ENCODE measurements at regions not wholly inside any gene's neighbourhood (a gene's known extent, or its start where the extent isn't known, plus 50 kb on each side); places are given as distances from the start of the nearest gene placed in this dataset.

- no peaks in the 10 kb centered on the region for H3K79me1 ChIP-seq (ENCODE audit: insufficient read depth, low read depth, low read length, poor library complexity, severe bottlenecking)
- H3K79me2 ChIP-seq (ENCODE audit: insufficient read depth, low read length) = no peaks in the 10 kb centered on the region
- Mint-ChIP-seq H3K4me3 (no peak overlapping the region), H3K36me3 (ENCODE audit: insufficient read depth in 1 of 3, low read depth in 3 of 3) (peaks cover 12 to 34% (median 22%) of the 10 kb centered on the region in 3 experiments), H3K27me3 (ENCODE audit: low read depth) (no peaks in the 10 kb centered on the region; the same call in 1 of the 2 replicates), H3K9me3 (peaks cover 17 to 39% of the 10 kb centered on the region in 2 experiments), H3K4me1 (0 out of 4 replicates have a peak, but pooled peaks cover 2 to 3% of the 10 kb centered on the region in 2 experiments), H3K27ac (no peak overlapping the region)
- H3K9me3 ChIP-seq (ENCODE audit: control insufficient read depth, low read depth, low read length) = no peaks in the 10 kb centered on the region
- no peak overlapping the region for H2BK20ac ChIP-seq (ENCODE audit: low read depth, low read length, poor library complexity, severe bottlenecking)
- no peak overlapping the region for H2AK5ac ChIP-seq (ENCODE audit: insufficient read length, low read length)
- no peak overlapping the region for H2BK120ac ChIP-seq (ENCODE audit: low read depth, low read length, poor library complexity, severe bottlenecking)
- H3K56ac ChIP-seq (ENCODE audit: insufficient read length, low read depth, low read length) = no peak overlapping the region
- no peak overlapping the region for H2AFZ ChIP-seq (ENCODE audit: low read length)
- TF ChIP-seq CTCF (conservative IDR thresholded peaks at IDR 0.05) = no peak
- H3K4me2 ChIP-seq (ENCODE audit: insufficient read depth, insufficient read length, low read length) = no peak overlapping the region
- H3K27ac ChIP-seq (ENCODE audit: insufficient read length, low read depth, low read length) = no peak overlapping the region
- H4K20me1 ChIP-seq (ENCODE audit: control insufficient read depth, insufficient read depth, insufficient read length) = no peaks in the 10 kb centered on the region
- no peaks in the 10 kb centered on the region for H3K27me3 ChIP-seq (ENCODE audit: insufficient read depth, low read length)
- H3K14ac ChIP-seq (ENCODE audit: insufficient read depth, low read length) = no peak overlapping the region
- no peak overlapping the region for H2BK15ac ChIP-seq (ENCODE audit: low read depth, low read length)
- no peak overlapping the region for H4K5ac ChIP-seq (ENCODE audit: insufficient read length, low read depth, low read length)
- H3K9ac ChIP-seq (ENCODE audit: extremely low read depth, insufficient read length, low read length) = no peak overlapping the region
- H3K23me2 ChIP-seq (ENCODE audit: insufficient read length, low read depth, low read length, poor library complexity, severe bottlenecking) = no peaks in the 10 kb centered on the region
- H4K8ac ChIP-seq (replicated peaks; ENCODE audit: insufficient read length, low read depth, low read length) = no peak overlapping the region
- no peak overlapping the region for H3K18ac ChIP-seq (ENCODE audit: insufficient read length, low read depth, low read length)
- no peak overlapping the region for H4K91ac ChIP-seq (ENCODE audit: insufficient read length, low read depth, low read length)
- H2BK5ac ChIP-seq (ENCODE audit: insufficient read length, low read length) = no peak overlapping the region
- no peak overlapping the region for H2BK12ac ChIP-seq (ENCODE audit: insufficient read length, low read depth, low read length)
- no CpG with 5 or more reads among the region's 1 CpG for WGBS (ENCODE audit: extremely low coverage, insufficient read length, low lambda C conversion rate)
- H3K23ac ChIP-seq (ENCODE audit: insufficient read length, low read depth, low read length) = no peak overlapping the region
- H3K4me1 ChIP-seq (ENCODE audit: insufficient read depth, low read length) = no peaks in the 10 kb centered on the region
- no peak for DNase-seq
- H3T11ph ChIP-seq (ENCODE audit: low read length) = no peak overlapping the region
- H3K4ac ChIP-seq (ENCODE audit: low read depth, low read length) = no peak overlapping the region
Measured at GRCh38 chr6:44762496-44762895, 375.0 kb downstream of the CDC5L start.

Measured in H9 (cell line).